Endothelial cell of umbilical vein (primary cell): ENCODE measurements at regions not wholly inside any gene's neighbourhood (a gene's known extent, or its start where the extent isn't known, plus 50 kb on each side); places are given as distances from the start of the nearest gene placed in this dataset.

Source experiments
- BruUV-seq: library from RNA; stranded (reverse); fragments of 400-500 nt; replicated peaks from 2 replicates; lab custom pipeline; 2021; lab: Mats Ljungman, UMichigan
- CTCF ChIA-PET: fragments of 300-600, 350-600 bp; sonication (Branson Sonifier 250); formaldehyde crosslinking; loops from one replicate; lab custom pipeline; 2021; ENCODE audit warnings: antibody characterized with exemption, inconsistent platforms; lab: Charles Lee
- POLR2A ChIA-PET: fragments of 300-600, 350-600 bp; sonication (Branson Sonifier 250); formaldehyde crosslinking; loops from one replicate; lab custom pipeline; 2021; ENCODE audit warnings: antibody characterized with exemption, inconsistent platforms; lab: Charles Lee
- DNase-seq: peaks from one replicate; pipeline ENCODE4 v3.0.0-alpha.2; 2011; ENCODE audit warnings: low read depth, low spot score
- FAIRE-seq: peaks from 2 replicates; lab custom pipeline; 2011; peaks lifted over from hg19 to GRCh38; lab: Jason Lieb, UNC
- H2AFZ ChIP-seq: 2 replicates; pipeline ENCODE4 v1.6.0; 2012; ENCODE audit warnings: low read depth, low read length, control low read depth, inconsistent platforms
- H3K27ac ChIP-seq: 2 replicates; pipeline ENCODE4 v1.5.1; 2011; ENCODE audit warnings: low read depth, mild to moderate bottlenecking, control low read depth, low read length, moderate library complexity; ENCODE audit not compliant: insufficient read depth
- H3K27me3 ChIP-seq, 2 experiments: 2 replicates each; pipeline versions ENCODE4 v1.6.0 to v1.6.1; 2011; ENCODE audit warnings: low read length in 2 of 2, mixed read lengths in 1 of 2; ENCODE audit not compliant: control insufficient read depth in 2 of 2, insufficient read depth in 2 of 2
- H3K36me3 ChIP-seq, 2 experiments: 2 replicates in 1 of 2; 3 replicates in 1 of 2; pipeline ENCODE4 v1.5.1; 2011; ENCODE audit warnings: low read length in 2 of 2, mild to moderate bottlenecking in 1 of 2, moderate library complexity in 1 of 2; ENCODE audit not compliant: control insufficient read depth in 2 of 2, insufficient read depth in 2 of 2; ENCODE audit errors: extremely low read depth in 1 of 2
- H3K4me1 ChIP-seq: 3 replicates; pipeline ENCODE4 v1.5.1; 2011; ENCODE audit warnings: mild to moderate bottlenecking, low read length; ENCODE audit not compliant: control insufficient read depth, insufficient read depth; ENCODE audit errors: extremely low read depth
- H3K4me2 ChIP-seq: 2 replicates; pipeline ENCODE4 v1.6.1; 2011; ENCODE audit warnings: low read length, control low read depth, mixed read lengths; ENCODE audit not compliant: insufficient read depth
- H3K4me3 ChIP-seq, 3 experiments: fragments of 200-600 bp in 1 of 3; sonication (generic), shearing (Covaris generic) in 1 of 3; replicated peaks in 1 of 3; 2 replicates each; pipeline ENCODE4 v1.5.1; 2011 to 2016; ENCODE audit warnings: control low read depth in 3 of 3, low read length in 3 of 3, mild to moderate bottlenecking in 2 of 3, inconsistent platforms in 1 of 3, low read depth in 1 of 3, moderate library complexity in 1 of 3; ENCODE audit not compliant: insufficient read depth in 1 of 3
- H3K79me2 ChIP-seq: 2 replicates; pipeline ENCODE4 v1.6.0; 2012; ENCODE audit warnings: low read length, inconsistent platforms; ENCODE audit not compliant: control insufficient read depth, insufficient read depth
- H3K9ac ChIP-seq: replicated peaks from 2 replicates; pipeline ENCODE3; 2011; ENCODE audit warnings: low read length, control low read depth; ENCODE audit not compliant: insufficient read depth; ENCODE audit errors: extremely low read depth
- H3K9me1 ChIP-seq: replicated peaks from 3 replicates; pipeline ENCODE4 v1.6.0; 2011; ENCODE audit warnings: mild to moderate bottlenecking, low read length; ENCODE audit not compliant: control insufficient read depth, insufficient read depth; ENCODE audit errors: extremely low read depth
- H3K9me3 ChIP-seq: replicated peaks from 2 replicates; pipeline ENCODE4 v1.5.1; 2012; ENCODE audit warnings: low read length, inconsistent platforms; ENCODE audit not compliant: control insufficient read depth, insufficient read depth
- H4K20me1 ChIP-seq: replicated peaks from 2 replicates; pipeline ENCODE3; 2011; ENCODE audit warnings: mild to moderate bottlenecking, low read length; ENCODE audit not compliant: control insufficient read depth, insufficient read depth; ENCODE audit errors: extremely low read depth
- CTCF ChIP-seq, 2 donors: IDR thresholded peaks; 1 replicate in 1 of 2; 2 replicates in 1 of 2; pipeline ENCODE4 v1.5.1; 2011; ENCODE audit warnings: low read length in 2 of 2, mild to moderate bottlenecking in 2 of 2, moderate library complexity in 2 of 2, control low read depth in 1 of 2, inconsistent platforms in 1 of 2, low read depth in 1 of 2; ENCODE audit not compliant: insufficient read depth in 1 of 2; ENCODE audit errors: extremely low read depth in 1 of 2
- EZH2 ChIP-seq: IDR thresholded peaks from 2 replicates; pipeline ENCODE4 v1.6.1; 2012; ENCODE audit warnings: borderline replicate concordance, low read depth, mild to moderate bottlenecking, moderate library complexity, low read length, inconsistent platforms; ENCODE audit not compliant: severe bottlenecking
- FOS ChIP-seq: IDR thresholded peaks from 2 replicates; pipeline ENCODE4 v1.6.1; 2011; ENCODE audit warnings: mild to moderate bottlenecking, low read length, moderate library complexity, borderline replicate concordance; ENCODE audit not compliant: insufficient read depth
- GATA2 ChIP-seq: IDR thresholded peaks from 2 replicates; pipeline ENCODE4 v1.7.0; 2011; ENCODE audit warnings: low read depth, mild to moderate bottlenecking, moderate library complexity, mixed read lengths, low read length; ENCODE audit not compliant: insufficient read length, insufficient read depth
- JUN ChIP-seq: IDR thresholded peaks from 2 replicates; pipeline ENCODE4 v1.6.1; 2011; ENCODE audit warnings: borderline replicate concordance, low read depth; ENCODE audit not compliant: insufficient read length, insufficient read depth
- MAX ChIP-seq: IDR thresholded peaks from 2 replicates; pipeline ENCODE4 v1.6.1; 2011; ENCODE audit not compliant: insufficient read depth, insufficient read length
- MYC ChIP-seq: IDR thresholded peaks from one replicate; pipeline ENCODE4 v1.6.1; 2011; ENCODE audit warnings: mild to moderate bottlenecking, low read depth, low read length
- POLR2A ChIP-seq: IDR thresholded peaks from 2 replicates; pipeline ENCODE4 v1.6.1; 2012; ENCODE audit warnings: low read depth, mild to moderate bottlenecking, control low read depth, low read length
- POLR2AphosphoS5 ChIP-seq: IDR thresholded peaks from 2 replicates; pipeline ENCODE4 v1.6.1; 2012; ENCODE audit warnings: low read depth, mild to moderate bottlenecking, control low read depth, low read length, moderate library complexity; ENCODE audit not compliant: insufficient read depth
- dilution Hi-C: fragments of 300-500 bp; cut with MboI; formaldehyde crosslinking; loops from one replicate; pipeline ENCODE4 v1.15.0; 2019; ENCODE audit warnings: low sequenced_read_pairs; ENCODE audit not compliant: extremely low pct_ligation_motif_present
- intact Hi-C: fragments of 100-400 bp; cut with micrococcal nuclease; formaldehyde crosslinking; loops from one replicate; pipeline ENCODE4 v1.10.0; 2022

- POLR2A ChIA-PET: no interaction called here
- FAIRE-seq (no peak), DNase-seq (no peak)
- dilution Hi-C loops: no loop called here
- CTCF ChIA-PET: no interaction called here
- Histone ChIP-seq H3K4me1 (no peaks in the 10 kb centered on the region), H3K9me3 (no peaks in the 10 kb centered on the region), H4K20me1 (no peaks in the 10 kb centered on the region), H3K79me2 (no peaks in the 10 kb centered on the region), H3K4me2 (no peak overlapping the region), H3K27me3 (no peaks in the 10 kb centered on the region), H3K36me3 (no peaks in the 10 kb centered on the region), H3K27ac (no peak overlapping the region), H3K9me1 (no peaks in the 10 kb centered on the region), H3K9ac (no peak overlapping the region), H2AFZ (no peak overlapping the region), H3K4me3 (no peak overlapping the region)
- intact Hi-C loops: no loop called here
- no TSS peak for BruUV-seq
- TF ChIP-seq MYC (no peak), MAX (no peak), POLR2A (no peak), FOS (no peak), GATA2 (no peak), JUN (no peak), EZH2 (no peak), POLR2AphosphoS5 (no peak), CTCF (IDR thresholded peaks at IDR 0.05; ENCODE audit: extremely low read depth in 1 of 2, insufficient read depth in 1 of 2, low read depth in 1 of 2, low read length in 2 of 2) (no peak)
Observed at GRCh38 chr12:111166779-111167540, 201.9 kb downstream of the PHETA1 start.
